Fibroblast of villous mesenchyme (primary cell): ENCODE measurements at regions not wholly inside any gene's neighbourhood (a gene's known extent, or its start where the extent isn't known, plus 50 kb on each side); places are given as distances from the start of the nearest gene placed in this dataset.
A peak's percentile ranks its signal among the peaks of the same experiment; 100 is the strongest.

Experiments
- DNase-seq: peaks from one replicate; pipeline ENCODE4 v3.0.0-alpha.2; 2010; ENCODE audit warnings: low read depth
- H3K4me3 ChIP-seq: 2 replicates; pipeline ENCODE4 v1.5.1; 2011; ENCODE audit warnings: low read depth, mild to moderate bottlenecking, low read length
- CTCF ChIP-seq: IDR thresholded peaks from 2 replicates; pipeline ENCODE4 v1.5.1; 2012; ENCODE audit warnings: low read depth, mild to moderate bottlenecking, low read length; ENCODE audit not compliant: insufficient read depth

- TF ChIP-seq CTCF, result no peak
- H3K4me3 ChIP-seq, result no peak overlapping the region
- no peak for DNase-seq
Observed at GRCh38 chr1:209130886-209131285, 452.6 kb upstream of the CAMK1G start.

GRCh38 chr1:209132736-209133467 is 450.6 kb upstream of the CAMK1G start:
- no peak for TF ChIP-seq CTCF
- no peak for DNase-seq
- H3K4me3 ChIP-seq, result no peak overlapping the region

- TF ChIP-seq CTCF, result no peak
- no peak for DNase-seq
- H3K4me3 ChIP-seq, result no peak overlapping the region
Observed at GRCh38 chr1:209134001-209134400, 449.5 kb upstream of the CAMK1G start.

GRCh38 chr1:209143916-209144315 is 439.6 kb upstream of the CAMK1G start:
- TF ChIP-seq CTCF, result no peak
- no peak overlapping the region for H3K4me3 ChIP-seq
- DNase-seq, result no peak

GRCh38 chr1:209150114-209150513 is 433.4 kb upstream of the CAMK1G start:
- peak; percentile 22 for DNase-seq
- H3K4me3 ChIP-seq, result no peak overlapping the region
- no peak for TF ChIP-seq CTCF

- no peak for TF ChIP-seq CTCF
- DNase-seq, result no peak
- no peak overlapping the region for H3K4me3 ChIP-seq
Observed at GRCh38 chr1:209153411-209153810, 430.1 kb upstream of the CAMK1G start.

GRCh38 chr1:209154912-209155311 is 428.6 kb upstream of the CAMK1G start:
- no peak for TF ChIP-seq CTCF
- no peak overlapping the region for H3K4me3 ChIP-seq
- no peak for DNase-seq
